ENCODE measurements at regions not wholly inside any gene's neighbourhood (a gene's known extent, or its start where the extent isn't known, plus 50 kb on each side); places are given as distances from the start of the nearest gene placed in this dataset.

- Histone ChIP-seq H2AFZ (no peak overlapping the region), H3K4me2 (no peak overlapping the region), H3K4me3 (no peak overlapping the region), H3K27me3 (ENCODE audit: insufficient read depth) (no peaks in the 10 kb centered on the region), H3K27ac (ENCODE audit: low read depth) (no peak overlapping the region), H3K36me3 (ENCODE audit: insufficient read depth) (no peaks in the 10 kb centered on the region), H3F3A (replicated peaks; ENCODE audit: low read depth) (no peaks in the 10 kb centered on the region), H3K4me1 (ENCODE audit: insufficient read depth) (peaks cover 21% of the 10 kb centered on the region), H3K79me2 (replicated peaks; ENCODE audit: insufficient read depth) (no peaks in the 10 kb centered on the region), H3K9me2 (ENCODE audit: insufficient read depth) (no peaks in the 10 kb centered on the region; the same call in 1 of the 2 replicates), H4K20me1 (replicated peaks; ENCODE audit: insufficient read depth) (no peaks in the 10 kb centered on the region)
- no peaks in the 10 kb centered on the region for H3K9me3 Mint-ChIP-seq
- peaks cover 6% of the 10 kb centered on the region; the same call in 2 of the 3 replicates for H3K36me3 Mint-ChIP-seq (ENCODE audit: low read depth)
- H3K4me1 Mint-ChIP-seq = peaks cover 30% of the 10 kb centered on the region
- TF ChIP-seq CTCF (conservative IDR thresholded peaks at IDR 0.05; ENCODE audit: low read depth in 2 of 2) (no peak), ETS1 (IDR thresholded peaks at IDR 0.05) (no peak), POLR2AphosphoS5 (IDR thresholded peaks at IDR 0.05; ENCODE audit: low read depth) (no peak), CREB1 (CRISPR knock-in tag; IDR thresholded peaks at IDR 0.05; ENCODE audit: low read depth) (no peak), EZH2 (IDR thresholded peaks at IDR 0.05; ENCODE audit: low read depth, unreplicated experiment) (no peak), EZH2phosphoT487 (IDR thresholded peaks at IDR 0.05; ENCODE audit: unreplicated experiment) (no peak), ZNF114 (CRISPR knock-in tag; IDR thresholded peaks at IDR 0.05) (no peak), NANOG (IDR thresholded peaks at IDR 0.05; ENCODE audit: borderline replicate concordance) (no peak), ZNF462 (CRISPR knock-in tag; IDR thresholded peaks at IDR 0.05) (no peak), JUNB (IDR thresholded peaks at IDR 0.05; ENCODE audit: unreplicated experiment) (no peak)
- ATAC-seq = no peak
- no peaks in the 10 kb centered on the region for H3K27me3 Mint-ChIP-seq (ENCODE audit: insufficient read depth, low read depth, poor library complexity)
- DNase-seq (ENCODE audit: low spot score) = no peak
- no peak overlapping the region for H3K4me3 Mint-ChIP-seq
- H3K27ac Mint-ChIP-seq = no peak overlapping the region
Observed at GRCh38 chr7:66864294-66864693, 56.7 kb upstream of the TMEM248 start.
